ENCODE measurements at regions not wholly inside any gene's neighbourhood (a gene's known extent, or its start where the extent isn't known, plus 50 kb on each side); places are given as distances from the start of the nearest gene placed in this dataset.

DNA sequence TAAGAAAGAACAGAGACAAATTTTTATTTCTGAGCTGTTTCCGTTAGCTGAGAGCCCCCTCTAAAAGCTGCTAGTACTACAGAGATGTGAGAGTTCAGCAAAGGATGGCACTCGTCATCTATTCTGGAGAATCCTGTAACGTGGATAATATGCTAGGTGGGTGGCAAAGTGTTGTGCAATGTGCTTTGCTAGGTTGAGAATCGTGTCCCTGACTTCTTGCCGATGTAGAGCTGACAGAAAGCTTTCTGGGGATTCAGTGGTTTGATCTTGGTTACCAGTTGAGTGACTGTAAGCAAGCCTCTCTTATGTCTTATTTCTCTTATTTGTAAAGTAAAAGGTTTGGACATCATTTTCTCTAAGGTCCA, 298.3 kb upstream of the ACTBL2 start:
- TF ChIP-seq, protein P1, sequence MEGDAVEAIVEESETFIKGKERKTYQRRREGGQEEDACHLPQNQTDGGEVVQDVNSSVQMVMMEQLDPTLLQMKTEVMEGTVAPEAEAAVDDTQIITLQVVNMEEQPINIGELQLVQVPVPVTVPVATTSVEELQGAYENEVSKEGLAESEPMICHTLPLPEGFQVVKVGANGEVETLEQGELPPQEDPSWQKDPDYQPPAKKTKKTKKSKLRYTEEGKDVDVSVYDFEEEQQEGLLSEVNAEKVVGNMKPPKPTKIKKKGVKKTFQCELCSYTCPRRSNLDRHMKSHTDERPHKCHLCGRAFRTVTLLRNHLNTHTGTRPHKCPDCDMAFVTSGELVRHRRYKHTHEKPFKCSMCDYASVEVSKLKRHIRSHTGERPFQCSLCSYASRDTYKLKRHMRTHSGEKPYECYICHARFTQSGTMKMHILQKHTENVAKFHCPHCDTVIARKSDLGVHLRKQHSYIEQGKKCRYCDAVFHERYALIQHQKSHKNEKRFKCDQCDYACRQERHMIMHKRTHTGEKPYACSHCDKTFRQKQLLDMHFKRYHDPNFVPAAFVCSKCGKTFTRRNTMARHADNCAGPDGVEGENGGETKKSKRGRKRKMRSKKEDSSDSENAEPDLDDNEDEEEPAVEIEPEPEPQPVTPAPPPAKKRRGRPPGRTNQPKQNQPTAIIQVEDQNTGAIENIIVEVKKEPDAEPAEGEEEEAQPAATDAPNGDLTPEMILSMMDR (IDR thresholded peaks at IDR 0.05; ENCODE audit: low read depth, low read length, missing input control) = no peak
- no peak for TF ChIP-seq YY1 (IDR thresholded peaks at IDR 0.05)
- no peak for TF ChIP-seq FOXA1 (IDR thresholded peaks at IDR 0.05)
- TF ChIP-seq, protein P2, sequence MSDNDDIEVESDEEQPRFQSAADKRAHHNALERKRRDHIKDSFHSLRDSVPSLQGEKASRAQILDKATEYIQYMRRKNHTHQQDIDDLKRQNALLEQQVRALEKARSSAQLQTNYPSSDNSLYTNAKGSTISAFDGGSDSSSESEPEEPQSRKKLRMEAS (IDR thresholded peaks at IDR 0.05) = no peak
- no peak for TF ChIP-seq RXRA (IDR thresholded peaks at IDR 0.05)
- TF ChIP-seq HNF4G (IDR thresholded peaks at IDR 0.05) = no peak
- TF ChIP-seq RAD21 (IDR thresholded peaks at IDR 0.05) = no peak
- no peak for TF ChIP-seq REST (IDR thresholded peaks at IDR 0.05)
- no peak for TF ChIP-seq SP1 (IDR thresholded peaks at IDR 0.05)
- TF ChIP-seq EGR1 (IDR thresholded peaks at IDR 0.05; ENCODE audit: low read depth in 2 of 2) = no peak

Data from liver (tissue), 3 donors.